Liver (tissue), 8 donors: ENCODE measurements at regions not wholly inside any gene's neighbourhood (a gene's known extent, or its start where the extent isn't known, plus 50 kb on each side); places are given as distances from the start of the nearest gene placed in this dataset.

ENCODE experiments used
- DNase-seq: peaks from one replicate; pipeline ENCODE4 v3.0.0-alpha.2; 2017; ENCODE audit warnings: low spot score
- H3K27ac ChIP-seq, 2 donors: one replicate each; pipeline ENCODE4 v1.7.0; 2013; ENCODE audit warnings: inconsistent platforms in 2 of 2, low read length in 2 of 2, control low read depth in 1 of 2, low read depth in 1 of 2, mild to moderate bottlenecking in 1 of 2
- H3K27me3 ChIP-seq, 4 donors: one replicate each; pipeline versions ENCODE4 v1.6.1 to v1.7.0; 2013; ENCODE audit warnings: low read length in 3 of 4, inconsistent platforms in 1 of 4, mild to moderate bottlenecking in 1 of 4, moderate library complexity in 1 of 4; ENCODE audit not compliant: control insufficient read depth in 4 of 4, insufficient read depth in 4 of 4
- H3K36me3 ChIP-seq, 4 donors: one replicate each; pipeline versions ENCODE4 v1.6.1 to v1.7.0; 2013; ENCODE audit warnings: low read length in 3 of 4, mild to moderate bottlenecking in 3 of 4, low read depth in 1 of 4, moderate library complexity in 1 of 4; ENCODE audit not compliant: control insufficient read depth in 4 of 4, insufficient read depth in 3 of 4
- H3K4me1 ChIP-seq, 4 donors: one replicate each; pipeline versions ENCODE4 v1.6.1 to v1.7.0; 2013; ENCODE audit warnings: low read length in 3 of 4, mild to moderate bottlenecking in 3 of 4, moderate library complexity in 1 of 4; ENCODE audit not compliant: control insufficient read depth in 4 of 4, insufficient read depth in 4 of 4
- H3K4me3 ChIP-seq, 3 donors: one replicate each; pipeline versions ENCODE4 v1.6.1 to v1.7.0; 2013; ENCODE audit warnings: low read length in 3 of 3, control low read depth in 1 of 3, low read depth in 1 of 3, mild to moderate bottlenecking in 1 of 3
- H3K9ac ChIP-seq, 2 donors: one replicate each; pipeline ENCODE4 v1.7.0; 2013; ENCODE audit warnings: low read length in 2 of 2, mild to moderate bottlenecking in 2 of 2, moderate library complexity in 2 of 2, control low read depth in 1 of 2, low read depth in 1 of 2
- H3K9me3 ChIP-seq, 4 donors: one replicate each; pipeline versions ENCODE4 v1.6.1 to v1.7.0; 2013; ENCODE audit warnings: low read length in 3 of 4; ENCODE audit not compliant: control insufficient read depth in 4 of 4
- ATF3 ChIP-seq: IDR thresholded peaks from 2 replicates; pipeline ENCODE4 v1.6.1; 2016; ENCODE audit warnings: antibody characterized with exemption
- CTCF ChIP-seq: fragments of 150-350 bp; IDR thresholded peaks from 2 replicates; pipeline ENCODE4 v1.5.1; 2017; ENCODE audit warnings: improper control_type of control experiment, low read depth, low read length; ENCODE audit not compliant: missing input control
- EGR1 ChIP-seq, 2 donors: IDR thresholded peaks; 2 replicates each; pipeline ENCODE4 v1.6.1; 2016 to 2018; ENCODE audit warnings: antibody characterized with exemption in 2 of 2, low read depth in 2 of 2
- FOXA1 ChIP-seq: IDR thresholded peaks from 2 replicates; pipeline ENCODE4 v1.6.1; 2016; ENCODE audit warnings: antibody characterized with exemption
- GABPA ChIP-seq, 2 donors: IDR thresholded peaks in 1 of 2; conservative IDR thresholded peaks in 1 of 2; 2 replicates each; pipeline ENCODE4 v1.6.1; 2016; ENCODE audit warnings: antibody characterized with exemption in 2 of 2, mild to moderate bottlenecking in 1 of 2, moderate library complexity in 1 of 2
- HNF4G ChIP-seq: IDR thresholded peaks from 2 replicates; pipeline ENCODE4 v1.6.1; 2016; ENCODE audit warnings: antibody characterized with exemption
- JUND ChIP-seq, 2 donors: IDR thresholded peaks; 2 replicates each; pipeline ENCODE4 v1.6.1; 2016; ENCODE audit warnings: antibody characterized with exemption in 2 of 2
- MAX ChIP-seq: IDR thresholded peaks from 2 replicates; pipeline ENCODE4 v1.6.1; 2016; ENCODE audit warnings: antibody characterized with exemption
- NR2F2 ChIP-seq: IDR thresholded peaks from 2 replicates; pipeline ENCODE4 v1.6.1; 2016; ENCODE audit warnings: antibody characterized with exemption
- RAD21 ChIP-seq, 2 donors: IDR thresholded peaks; 2 replicates each; pipeline ENCODE4 v1.6.1; 2016; ENCODE audit warnings: antibody characterized with exemption in 2 of 2, mild to moderate bottlenecking in 2 of 2
- REST ChIP-seq: IDR thresholded peaks from 2 replicates; pipeline ENCODE4 v1.6.1; 2016; ENCODE audit warnings: antibody characterized with exemption, mild to moderate bottlenecking
- TAF1 ChIP-seq: conservative IDR thresholded peaks from 2 replicates; pipeline ENCODE4 v1.6.1; 2016; ENCODE audit warnings: antibody characterized with exemption, mild to moderate bottlenecking
- YY1 ChIP-seq: IDR thresholded peaks from 2 replicates; pipeline ENCODE4 v1.6.1; 2016; ENCODE audit warnings: antibody characterized with exemption, mild to moderate bottlenecking
- ZBTB33 ChIP-seq: IDR thresholded peaks from 2 replicates; pipeline ENCODE4 v1.6.1; 2016; ENCODE audit warnings: antibody characterized with exemption
- WGBS: extraction: QIAGEN DNeasy Blood & Tissue Kit; methylation state at CpG from one replicate; pipeline ENCODE4 v1.1.7; 2013; 5-methylcytosine and 5-hydroxymethylcytosine counted together
- donor health status: healthy.
- donor health status: healthy.
- donor health status: healthy.
- donor health status: healthy.
- donor health status: healthy.

GRCh38 chr3:103968131-103968530, 1398.6 kb upstream of the ALCAM start:
- WGBS: 87% methylated on average over 2 of the region's 2 CpGs

More at GRCh38 chr3:103968131-103968530, 1398.6 kb upstream of the ALCAM start:
- TF ChIP-seq TAF1 (no peak), FOXA1 (no peak), ATF3 (no peak), ZBTB33 (no peak), GABPA (IDR thresholded peaks at IDR 0.05 in 1 of 2, conservative IDR thresholded peaks at IDR 0.05 in 1 of 2) (no peak), REST (no peak), RAD21 (IDR thresholded peaks at IDR 0.05) (no peak), NR2F2 (no peak), EGR1 (IDR thresholded peaks at IDR 0.05; ENCODE audit: low read depth in 2 of 2) (no peak), JUND (IDR thresholded peaks at IDR 0.05) (no peak), YY1 (no peak), HNF4G (no peak), CTCF (no peak), MAX (no peak)
- H3K9ac ChIP-seq: no peak overlapping the region
- no peaks in the 10 kb centered on the region for H3K9me3 ChIP-seq
- H3K4me1 ChIP-seq: no peaks in the 10 kb centered on the region
- H3K27me3 ChIP-seq: no peaks in the 10 kb centered on the region
- H3K4me3 ChIP-seq: no peak overlapping the region
- H3K27ac ChIP-seq: no peak overlapping the region
- H3K36me3 ChIP-seq: no peaks in the 10 kb centered on the region
- DNase-seq: no peak
